ENCODE measurements at regions not wholly inside any gene's neighbourhood (a gene's known extent, or its start where the extent isn't known, plus 50 kb on each side); places are given as distances from the start of the nearest gene placed in this dataset.

DNA sequence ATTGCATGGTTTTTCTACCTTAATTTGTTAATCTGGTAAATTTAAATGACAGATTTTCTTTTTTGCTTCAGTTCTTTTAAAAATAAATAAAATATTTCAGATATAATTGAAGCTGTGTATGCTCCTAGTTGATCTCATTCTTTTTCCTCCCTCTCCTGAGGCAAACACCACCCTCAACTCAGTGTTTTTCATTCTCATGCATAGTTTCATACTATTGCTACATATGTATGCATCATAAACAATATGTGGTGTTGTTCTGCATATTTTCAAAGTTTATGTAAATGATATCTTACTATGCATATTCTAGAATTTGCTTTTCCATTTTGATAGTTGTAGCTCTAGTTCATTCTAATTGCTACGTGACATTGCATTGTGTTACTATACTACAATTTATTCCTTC is 257.2 kb upstream of the POU3F1 start:
- DNase-seq: no peak
- no peak overlapping the region for H3K27ac ChIP-seq
- no peak for TF ChIP-seq POLR2A (IDR thresholded peaks at IDR 0.05)
- H3K4me3 ChIP-seq: no peak overlapping the region
- H3K4me1 ChIP-seq: no peaks in the 10 kb centered on the region
- H3K36me3 ChIP-seq: no peaks in the 10 kb centered on the region
- no peaks in the 10 kb centered on the region for H3K27me3 ChIP-seq
- H3K9me3 ChIP-seq: no peaks in the 10 kb centered on the region

DNA sequence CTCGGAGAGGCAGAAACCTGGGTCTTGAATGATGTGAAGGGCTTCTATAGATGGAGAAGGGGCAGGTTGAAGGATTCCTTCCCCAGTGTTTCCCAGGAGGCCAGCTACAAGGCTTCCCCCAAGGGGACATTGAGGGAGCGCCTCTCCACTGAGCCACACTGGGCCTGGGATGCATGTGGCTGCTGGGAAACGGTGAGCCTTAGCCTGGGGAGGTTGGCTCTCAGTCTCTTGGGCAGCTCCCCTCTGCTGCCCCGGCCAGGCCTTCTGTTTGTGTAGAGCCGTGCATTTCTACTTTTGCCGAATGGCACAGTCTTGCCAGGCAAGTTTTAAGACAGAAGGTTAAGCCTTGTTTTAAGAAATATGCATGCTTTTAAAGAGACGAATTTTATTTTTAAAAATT is 254.4 kb upstream of the POU3F1 start:
- DNase-seq: no peak
- Histone ChIP-seq H3K27ac (no peak overlapping the region), H3K9me3 (no peaks in the 10 kb centered on the region), H3K4me3 (no peak overlapping the region), H3K4me1 (no peaks in the 10 kb centered on the region), H3K36me3 (no peaks in the 10 kb centered on the region), H3K27me3 (no peaks in the 10 kb centered on the region)
- TF ChIP-seq, protein P1, sequence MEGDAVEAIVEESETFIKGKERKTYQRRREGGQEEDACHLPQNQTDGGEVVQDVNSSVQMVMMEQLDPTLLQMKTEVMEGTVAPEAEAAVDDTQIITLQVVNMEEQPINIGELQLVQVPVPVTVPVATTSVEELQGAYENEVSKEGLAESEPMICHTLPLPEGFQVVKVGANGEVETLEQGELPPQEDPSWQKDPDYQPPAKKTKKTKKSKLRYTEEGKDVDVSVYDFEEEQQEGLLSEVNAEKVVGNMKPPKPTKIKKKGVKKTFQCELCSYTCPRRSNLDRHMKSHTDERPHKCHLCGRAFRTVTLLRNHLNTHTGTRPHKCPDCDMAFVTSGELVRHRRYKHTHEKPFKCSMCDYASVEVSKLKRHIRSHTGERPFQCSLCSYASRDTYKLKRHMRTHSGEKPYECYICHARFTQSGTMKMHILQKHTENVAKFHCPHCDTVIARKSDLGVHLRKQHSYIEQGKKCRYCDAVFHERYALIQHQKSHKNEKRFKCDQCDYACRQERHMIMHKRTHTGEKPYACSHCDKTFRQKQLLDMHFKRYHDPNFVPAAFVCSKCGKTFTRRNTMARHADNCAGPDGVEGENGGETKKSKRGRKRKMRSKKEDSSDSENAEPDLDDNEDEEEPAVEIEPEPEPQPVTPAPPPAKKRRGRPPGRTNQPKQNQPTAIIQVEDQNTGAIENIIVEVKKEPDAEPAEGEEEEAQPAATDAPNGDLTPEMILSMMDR (IDR thresholded peaks at IDR 0.05): no peak
- no peak for TF ChIP-seq POLR2A (IDR thresholded peaks at IDR 0.05)

DNA sequence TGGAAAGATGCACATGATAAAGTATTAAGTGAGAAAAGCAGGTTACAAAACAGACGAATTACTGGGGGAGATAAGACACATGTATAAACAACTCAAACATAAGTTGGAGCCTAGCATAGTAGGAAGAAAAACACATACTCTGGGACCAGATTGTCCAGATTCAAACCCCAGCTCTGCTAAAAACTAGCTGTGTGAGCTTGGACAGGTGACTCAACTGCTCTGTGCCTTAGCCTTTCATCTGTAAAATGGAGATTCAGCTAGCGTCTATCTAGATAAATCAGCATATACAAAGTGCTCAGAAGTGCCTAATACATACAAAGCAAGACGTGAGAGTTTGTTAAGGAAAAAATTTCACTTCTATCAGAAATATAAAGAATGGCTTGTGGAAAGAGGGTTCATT is 254.0 kb upstream of the POU3F1 start:
- H3K27me3 ChIP-seq: no peaks in the 10 kb centered on the region
- H3K9me3 ChIP-seq: no peaks in the 10 kb centered on the region
- TF ChIP-seq, protein P1 (IDR thresholded peaks at IDR 0.05): no peak
- no peak for TF ChIP-seq POLR2A (IDR thresholded peaks at IDR 0.05)
- no peak for DNase-seq
- no peaks in the 10 kb centered on the region for H3K36me3 ChIP-seq
- no peak overlapping the region for H3K27ac ChIP-seq
- H3K4me3 ChIP-seq: no peak overlapping the region
- no peaks in the 10 kb centered on the region for H3K4me1 ChIP-seq

DNA sequence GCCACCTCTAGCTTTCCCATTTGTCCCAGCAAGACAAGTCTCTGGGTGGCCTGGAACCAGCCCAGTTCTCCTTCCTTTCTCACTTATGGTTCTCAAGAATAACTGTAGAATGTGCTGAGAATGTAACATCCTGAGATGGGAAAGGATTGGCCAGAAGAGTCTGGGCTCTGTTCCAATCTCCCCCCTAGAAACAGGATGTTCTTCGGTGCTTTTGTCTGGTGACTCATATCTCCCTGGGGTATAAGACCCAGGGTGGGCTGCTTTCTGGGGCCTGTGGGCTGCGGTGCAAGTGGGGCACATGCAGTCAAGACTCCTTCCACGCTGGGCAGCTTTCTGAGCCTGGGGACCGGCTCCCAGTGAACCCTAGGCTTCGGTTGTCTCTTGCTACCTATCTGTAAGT is 251.2 kb upstream of the POU3F1 start:
- no peak overlapping the region for H3K4me3 ChIP-seq
- no peak for DNase-seq
- TF ChIP-seq, protein P1 (IDR thresholded peaks at IDR 0.05): no peak
- TF ChIP-seq POLR2A (IDR thresholded peaks at IDR 0.05): no peak
- H3K27ac ChIP-seq: no peak overlapping the region
- no peaks in the 10 kb centered on the region for H3K27me3 ChIP-seq
- no peaks in the 10 kb centered on the region for H3K36me3 ChIP-seq
- no peaks in the 10 kb centered on the region for H3K4me1 ChIP-seq
- no peaks in the 10 kb centered on the region for H3K9me3 ChIP-seq

DNA sequence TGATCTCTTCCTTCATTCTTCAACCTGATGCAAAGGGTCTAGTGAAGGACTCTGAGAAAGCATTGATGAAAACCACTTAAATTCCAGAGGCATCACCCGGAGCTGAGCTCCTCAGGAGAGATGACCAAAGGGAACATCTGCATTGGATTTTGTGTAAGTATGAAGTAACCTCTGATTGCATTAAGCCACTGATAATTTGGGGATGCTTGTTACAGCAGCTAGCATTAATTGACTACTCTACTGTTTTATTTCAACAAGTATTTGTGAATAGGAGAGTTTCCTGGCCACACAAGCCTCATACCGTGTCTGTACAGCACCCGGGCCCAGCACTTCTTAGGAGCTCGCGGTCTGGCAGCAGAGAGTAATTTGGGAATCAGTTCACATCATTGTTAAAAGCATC is 250.7 kb upstream of the POU3F1 start:
- H3K27ac ChIP-seq: no peak overlapping the region
- no peaks in the 10 kb centered on the region for H3K9me3 ChIP-seq
- H3K36me3 ChIP-seq: no peaks in the 10 kb centered on the region
- DNase-seq: no peak
- no peak overlapping the region for H3K4me3 ChIP-seq
- no peaks in the 10 kb centered on the region for H3K27me3 ChIP-seq
- no peak for TF ChIP-seq POLR2A (IDR thresholded peaks at IDR 0.05)
- TF ChIP-seq, protein P1 (IDR thresholded peaks at IDR 0.05): no peak
- H3K4me1 ChIP-seq: no peaks in the 10 kb centered on the region

DNA sequence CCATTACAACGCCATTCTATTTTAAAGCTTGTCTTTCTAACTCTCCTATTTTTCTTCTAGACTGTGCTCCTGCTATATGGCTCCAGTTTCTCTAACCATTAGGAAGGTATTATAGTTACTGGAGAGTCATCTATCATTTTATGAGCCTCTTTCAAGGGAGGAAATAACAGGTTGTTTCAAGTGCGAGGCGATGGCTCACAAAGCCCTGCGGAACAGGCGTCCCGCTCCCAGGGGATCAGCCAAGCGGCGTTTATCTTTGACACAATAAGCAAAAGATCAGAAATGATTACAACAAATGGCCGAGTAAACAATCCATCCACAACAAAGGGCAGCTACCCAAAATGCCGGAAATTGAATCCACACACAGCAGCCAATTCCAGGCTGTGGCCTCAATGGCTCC is 249.5 kb upstream of the POU3F1 start:
- Histone ChIP-seq H3K9me3 (no peaks in the 10 kb centered on the region), H3K4me1 (no peaks in the 10 kb centered on the region), H3K36me3 (no peaks in the 10 kb centered on the region), H3K27me3 (no peaks in the 10 kb centered on the region), H3K4me3 (no peak overlapping the region), H3K27ac (no peak overlapping the region)
- DNase-seq: no peak
- TF ChIP-seq, protein P1 (IDR thresholded peaks at IDR 0.05): no peak
- TF ChIP-seq POLR2A (IDR thresholded peaks at IDR 0.05): no peak
